GM12891 (cell line): ENCODE measurements at regions not wholly inside any gene's neighbourhood (a gene's known extent, or its start where the extent isn't known, plus 50 kb on each side); places are given as distances from the start of the nearest gene placed in this dataset.

Source experiments
- POLR2A ChIP-seq: IDR thresholded peaks from 2 replicates; pipeline ENCODE4 v1.6.1; 2011; ENCODE audit warnings: low read depth, low read length, control low read depth
- SPI1 ChIP-seq: IDR thresholded peaks from 2 replicates; pipeline ENCODE4 v1.6.1; 2011; ENCODE audit warnings: low read depth, low read length, control low read depth
- TAF1 ChIP-seq: IDR thresholded peaks from 2 replicates; pipeline ENCODE4 v1.6.1; 2011; ENCODE audit warnings: low read depth, low read length, control low read depth

DNA sequence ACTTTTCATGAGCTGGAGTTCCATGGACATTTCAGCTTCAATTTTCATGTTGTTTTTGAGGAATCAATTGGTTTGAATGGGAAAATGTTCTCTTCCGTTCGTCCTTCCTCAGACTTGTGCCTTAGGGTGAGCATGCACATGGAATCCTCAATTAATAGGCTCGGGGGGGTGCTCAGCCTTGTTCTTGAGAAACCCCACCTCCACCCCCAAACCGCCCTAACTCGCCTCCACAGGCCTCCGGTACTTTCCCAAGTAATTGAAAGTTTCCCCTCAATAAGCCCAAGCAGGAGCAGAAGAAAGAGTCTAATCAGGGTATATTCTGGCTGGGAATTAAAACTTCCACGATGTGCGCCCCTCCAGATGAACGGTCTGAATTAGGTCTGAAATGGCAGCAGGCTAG, 945.2 kb downstream of the GRID1 start:
- TF ChIP-seq POLR2A: no peak
- no peak for TF ChIP-seq TAF1
- no peak for TF ChIP-seq SPI1
